H1 (cell line): ENCODE measurements at regions not wholly inside any gene's neighbourhood (a gene's known extent, or its start where the extent isn't known, plus 50 kb on each side); places are given as distances from the start of the nearest gene placed in this dataset.

Experiments
- E2F6 ChIP-seq: IDR thresholded peaks from 2 replicates; pipeline ENCODE4 v1.6.1; 2012; ENCODE audit warnings: inconsistent platforms
- FOSL1 ChIP-seq: IDR thresholded peaks from 2 replicates; pipeline ENCODE4 v1.6.1; 2011; ENCODE audit warnings: mild to moderate bottlenecking, low read depth, low read length, moderate library complexity; ENCODE audit not compliant: insufficient read depth
- KDM5A ChIP-seq: fragments of 200-600 bp; IDR thresholded peaks from 2 replicates; pipeline ENCODE4 v1.7.1; 2012; ENCODE audit warnings: mild to moderate bottlenecking, low read length, inconsistent platforms, mixed read lengths
- SP4 ChIP-seq: IDR thresholded peaks from 2 replicates; pipeline ENCODE4 v1.6.1; 2012; ENCODE audit warnings: low read length, inconsistent platforms

DNA sequence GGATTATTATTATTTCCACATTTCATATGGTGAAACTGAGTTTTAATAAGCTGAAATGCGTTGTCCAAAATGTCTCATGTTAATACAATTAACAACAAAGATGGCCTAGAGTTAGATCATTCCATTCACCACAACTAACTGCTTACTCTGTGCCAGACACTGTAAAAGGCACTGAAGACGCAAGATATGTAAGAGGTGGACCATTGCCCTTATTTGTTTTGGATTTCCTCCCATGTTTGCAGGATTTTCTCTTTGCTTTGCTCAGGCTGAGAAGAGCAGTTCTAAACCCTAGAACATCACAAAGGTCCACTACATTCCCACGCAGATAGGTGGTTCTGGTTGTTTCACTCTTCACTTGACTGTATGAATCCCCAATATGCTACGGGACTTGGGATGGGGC, 324.4 kb upstream of the KITLG start (continued):
- TF ChIP-seq SP4 (no peak), KDM5A (no peak), E2F6 (no peak), FOSL1 (no peak)
